ENCODE measurements at regions not wholly inside any gene's neighbourhood (a gene's known extent, or its start where the extent isn't known, plus 50 kb on each side); places are given as distances from the start of the nearest gene placed in this dataset.

DNA sequence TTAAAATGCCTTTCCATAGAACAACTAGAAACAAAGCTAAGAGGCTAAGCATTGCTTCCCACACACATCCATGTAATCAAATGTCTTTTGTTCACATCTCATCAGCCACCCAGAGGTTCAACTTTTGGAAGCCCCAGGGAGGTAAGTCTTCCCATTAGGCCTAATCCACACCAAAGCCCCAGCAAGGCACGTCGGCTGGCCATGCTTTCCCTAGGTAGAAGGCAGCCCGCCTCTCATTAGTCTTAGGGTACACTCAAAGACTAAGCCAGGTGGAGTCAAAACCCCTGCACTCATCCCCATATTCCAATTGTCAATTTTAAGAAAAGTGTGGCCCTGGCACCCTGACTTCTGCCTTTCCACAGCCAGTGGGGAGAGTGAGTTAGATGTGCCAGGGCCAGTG lies 87.9 kb downstream of the ATPSCKMT start:
- Histone ChIP-seq H3K4me3 (ENCODE audit: low read depth, low read length, poor library complexity, severe bottlenecking) (no peak overlapping the region), H3K36me3 (ENCODE audit: insufficient read depth, low read length) (no peaks in the 10 kb centered on the region), H3K27ac (ENCODE audit: low read depth, low read length, poor library complexity, severe bottlenecking) (no peak overlapping the region), H3K4me1 (ENCODE audit: insufficient read depth, low read length, severe bottlenecking) (no peaks in the 10 kb centered on the region), H3K9me3 (ENCODE audit: low read length) (no peaks in the 10 kb centered on the region), H3K4me2 (ENCODE audit: low read length) (no peak overlapping the region), H3K9me2 (ENCODE audit: low read depth, low read length) (no peaks in the 10 kb centered on the region), H4K20me1 (ENCODE audit: insufficient read depth, low read length) (no peaks in the 10 kb centered on the region), H3K9ac (ENCODE audit: low read length) (no peak overlapping the region), H3F3A (ENCODE audit: insufficient read depth, low read length) (no peaks in the 10 kb centered on the region), H3K27me3 (ENCODE audit: insufficient read depth, low read length) (0 out of 2 replicates have a peak, but pooled peaks cover 4% of the 10 kb centered on the region), H3K79me2 (ENCODE audit: insufficient read depth, low read length) (no peaks in the 10 kb centered on the region), H2AFZ (ENCODE audit: low read length) (no peak overlapping the region)
- TF ChIP-seq, protein P1, sequence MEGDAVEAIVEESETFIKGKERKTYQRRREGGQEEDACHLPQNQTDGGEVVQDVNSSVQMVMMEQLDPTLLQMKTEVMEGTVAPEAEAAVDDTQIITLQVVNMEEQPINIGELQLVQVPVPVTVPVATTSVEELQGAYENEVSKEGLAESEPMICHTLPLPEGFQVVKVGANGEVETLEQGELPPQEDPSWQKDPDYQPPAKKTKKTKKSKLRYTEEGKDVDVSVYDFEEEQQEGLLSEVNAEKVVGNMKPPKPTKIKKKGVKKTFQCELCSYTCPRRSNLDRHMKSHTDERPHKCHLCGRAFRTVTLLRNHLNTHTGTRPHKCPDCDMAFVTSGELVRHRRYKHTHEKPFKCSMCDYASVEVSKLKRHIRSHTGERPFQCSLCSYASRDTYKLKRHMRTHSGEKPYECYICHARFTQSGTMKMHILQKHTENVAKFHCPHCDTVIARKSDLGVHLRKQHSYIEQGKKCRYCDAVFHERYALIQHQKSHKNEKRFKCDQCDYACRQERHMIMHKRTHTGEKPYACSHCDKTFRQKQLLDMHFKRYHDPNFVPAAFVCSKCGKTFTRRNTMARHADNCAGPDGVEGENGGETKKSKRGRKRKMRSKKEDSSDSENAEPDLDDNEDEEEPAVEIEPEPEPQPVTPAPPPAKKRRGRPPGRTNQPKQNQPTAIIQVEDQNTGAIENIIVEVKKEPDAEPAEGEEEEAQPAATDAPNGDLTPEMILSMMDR (IDR thresholded peaks at IDR 0.05; ENCODE audit: low read length), result no peak
- TF ChIP-seq EZH2 (IDR thresholded peaks at IDR 0.05; ENCODE audit: borderline replicate concordance, low read length), result no peak

DNA sequence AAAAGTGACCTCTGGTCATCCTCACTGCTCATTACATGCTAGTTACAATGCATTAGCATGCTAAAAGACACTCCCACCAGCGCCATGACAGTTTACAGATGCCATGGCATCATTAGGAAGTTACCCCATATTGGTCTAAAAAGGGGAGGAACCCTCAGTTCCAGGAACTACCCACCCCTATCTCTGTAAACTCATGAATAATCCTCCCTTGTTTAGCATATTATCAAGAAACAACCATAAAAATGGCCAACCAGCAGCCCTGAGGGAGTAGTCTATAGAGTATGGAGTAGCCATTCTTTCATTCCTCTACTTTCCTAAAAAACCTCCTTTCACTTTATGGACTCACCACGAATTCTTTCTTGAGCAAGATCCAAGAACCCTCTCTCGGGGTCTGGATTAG lies 89.4 kb downstream of the ATPSCKMT start:
- no peaks in the 10 kb centered on the region for H3F3A ChIP-seq (ENCODE audit: insufficient read depth, low read length)
- no peak overlapping the region for H3K27ac ChIP-seq (ENCODE audit: low read depth, low read length, poor library complexity, severe bottlenecking)
- no peaks in the 10 kb centered on the region for H3K79me2 ChIP-seq (ENCODE audit: insufficient read depth, low read length)
- H2AFZ ChIP-seq (ENCODE audit: low read length), result no peak overlapping the region
- H3K4me3 ChIP-seq (ENCODE audit: low read depth, low read length, poor library complexity, severe bottlenecking), result no peak overlapping the region
- H3K9me2 ChIP-seq (ENCODE audit: low read depth, low read length), result no peaks in the 10 kb centered on the region
- no peak for TF ChIP-seq EZH2 (IDR thresholded peaks at IDR 0.05; ENCODE audit: borderline replicate concordance, low read length)
- TF ChIP-seq, protein P1 (IDR thresholded peaks at IDR 0.05; ENCODE audit: low read length), result no peak
- no peaks in the 10 kb centered on the region for H3K36me3 ChIP-seq (ENCODE audit: insufficient read depth, low read length)
- no peak overlapping the region for H3K4me2 ChIP-seq (ENCODE audit: low read length)
- 0 out of 2 replicates have a peak, but pooled peaks cover 4% of the 10 kb centered on the region for H3K27me3 ChIP-seq (ENCODE audit: insufficient read depth, low read length)
- no peak overlapping the region for H3K9ac ChIP-seq (ENCODE audit: low read length)
- H3K9me3 ChIP-seq (ENCODE audit: low read length), result no peaks in the 10 kb centered on the region
- no peaks in the 10 kb centered on the region for H3K4me1 ChIP-seq (ENCODE audit: insufficient read depth, low read length, severe bottlenecking)
- H4K20me1 ChIP-seq (ENCODE audit: insufficient read depth, low read length), result no peaks in the 10 kb centered on the region

DNA sequence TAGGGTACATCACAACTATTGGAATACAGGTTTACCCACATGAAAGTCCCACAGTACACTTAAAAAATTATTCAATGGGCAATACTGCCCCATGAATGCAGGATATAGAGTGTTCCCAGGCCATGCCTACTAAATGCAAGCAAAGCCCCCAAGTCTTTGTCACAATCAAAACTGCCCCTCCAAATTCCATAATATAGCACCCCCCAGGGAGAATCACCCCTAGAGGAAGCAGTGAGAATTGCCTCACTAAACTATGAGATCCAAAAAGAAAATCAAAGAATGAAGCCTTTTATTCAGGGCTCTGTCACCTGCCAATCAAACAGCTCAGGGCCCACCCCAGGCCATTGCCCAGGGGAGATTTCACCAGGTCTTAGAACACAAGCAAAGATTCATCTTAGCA lies 90.8 kb downstream of the ATPSCKMT start:
- Histone ChIP-seq H3K4me2 (ENCODE audit: low read length) (no peak overlapping the region), H3K9me3 (ENCODE audit: low read length) (no peaks in the 10 kb centered on the region), H3K4me1 (ENCODE audit: insufficient read depth, low read length, severe bottlenecking) (no peaks in the 10 kb centered on the region), H3K27me3 (ENCODE audit: insufficient read depth, low read length) (0 out of 2 replicates have a peak, but pooled peaks cover 4% of the 10 kb centered on the region), H3K9ac (ENCODE audit: low read length) (no peak overlapping the region), H3K27ac (ENCODE audit: low read depth, low read length, poor library complexity, severe bottlenecking) (no peak overlapping the region), H4K20me1 (ENCODE audit: insufficient read depth, low read length) (no peaks in the 10 kb centered on the region), H3K4me3 (ENCODE audit: low read depth, low read length, poor library complexity, severe bottlenecking) (no peak overlapping the region), H3K36me3 (ENCODE audit: insufficient read depth, low read length) (no peaks in the 10 kb centered on the region), H2AFZ (ENCODE audit: low read length) (no peak overlapping the region), H3K79me2 (ENCODE audit: insufficient read depth, low read length) (no peaks in the 10 kb centered on the region), H3F3A (ENCODE audit: insufficient read depth, low read length) (no peaks in the 10 kb centered on the region), H3K9me2 (ENCODE audit: low read depth, low read length) (no peaks in the 10 kb centered on the region)
- TF ChIP-seq, protein P1 (IDR thresholded peaks at IDR 0.05; ENCODE audit: low read length), result no peak
- no peak for TF ChIP-seq EZH2 (IDR thresholded peaks at IDR 0.05; ENCODE audit: borderline replicate concordance, low read length)
